Right lung (tissue), 2 donors: ENCODE measurements at regions not wholly inside any gene's neighbourhood (a gene's known extent, or its start where the extent isn't known, plus 50 kb on each side); places are given as distances from the start of the nearest gene placed in this dataset.

ENCODE experiments used
- DNase-seq, 2 donors: peaks; one replicate each; pipeline ENCODE4 v3.0.0-alpha.2; 2013

- no peak for DNase-seq
Observed at GRCh38 chr18:24672165-24672941, 211.9 kb downstream of the HRH4 start.

GRCh38 chr18:24674200-24674599 lies 213.8 kb downstream of the HRH4 start:
- no peak for DNase-seq

DNA sequence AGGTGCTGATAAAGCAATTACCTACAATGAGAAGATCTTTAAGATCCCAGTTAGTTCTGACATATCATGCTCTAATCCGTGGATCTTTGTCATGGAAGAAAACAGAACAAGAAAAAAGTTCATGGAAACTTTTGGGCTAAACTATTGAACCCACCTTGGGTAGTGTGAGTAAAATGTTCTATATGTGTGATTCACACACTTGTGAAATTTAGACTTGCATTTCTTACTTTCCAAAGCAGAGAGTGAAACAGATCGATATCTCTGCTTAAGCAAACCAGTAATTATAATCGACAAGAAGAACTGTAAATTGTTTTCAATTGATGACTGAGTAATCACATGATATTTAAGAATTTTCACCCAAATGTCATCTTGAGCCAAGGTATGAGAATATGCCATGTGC lies 214.2 kb downstream of the HRH4 start:
- DNase-seq, result no peak

DNA sequence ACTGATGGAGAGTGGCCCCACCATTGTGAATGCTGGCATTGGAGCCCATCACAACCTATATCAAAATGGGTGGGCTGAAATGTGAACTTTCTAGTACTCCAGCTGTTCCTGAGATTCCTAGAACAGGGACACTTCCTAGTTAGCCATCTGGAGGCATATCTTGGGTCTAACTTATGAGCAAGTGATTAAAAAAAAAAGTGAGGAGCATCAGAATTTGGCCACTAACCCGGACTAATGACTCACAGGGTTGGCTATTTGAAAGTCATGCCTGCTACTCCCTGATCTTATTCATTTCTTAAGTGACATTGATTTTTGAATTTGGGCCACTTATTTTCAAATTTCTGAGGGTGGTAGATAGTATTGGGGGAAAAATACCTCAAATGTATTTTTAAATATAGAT lies 216.6 kb downstream of the HRH4 start:
- no peak for DNase-seq

DNA sequence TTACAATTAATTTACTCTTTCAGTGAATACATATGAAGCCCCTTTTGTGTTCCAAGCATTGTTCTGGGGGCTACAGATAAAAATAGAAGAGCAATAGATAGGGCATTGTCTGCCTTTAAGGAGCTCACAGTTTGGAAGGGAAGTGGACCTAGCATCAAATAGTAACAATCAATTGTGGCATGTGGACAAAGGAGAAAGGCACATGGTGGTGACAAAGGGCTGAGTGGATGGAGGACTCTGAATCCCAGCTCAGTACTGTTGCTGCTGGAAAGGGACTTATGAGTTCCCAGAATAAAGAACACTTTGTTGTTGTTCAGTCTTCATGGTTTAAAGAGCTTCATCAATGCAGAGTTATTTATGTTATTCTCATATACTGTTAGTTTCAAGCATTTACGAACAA lies 217.7 kb downstream of the HRH4 start:
- no peak for DNase-seq

- DNase-seq, result no peak
Observed at GRCh38 chr18:24678626-24679025, 218.2 kb downstream of the HRH4 start.

DNA sequence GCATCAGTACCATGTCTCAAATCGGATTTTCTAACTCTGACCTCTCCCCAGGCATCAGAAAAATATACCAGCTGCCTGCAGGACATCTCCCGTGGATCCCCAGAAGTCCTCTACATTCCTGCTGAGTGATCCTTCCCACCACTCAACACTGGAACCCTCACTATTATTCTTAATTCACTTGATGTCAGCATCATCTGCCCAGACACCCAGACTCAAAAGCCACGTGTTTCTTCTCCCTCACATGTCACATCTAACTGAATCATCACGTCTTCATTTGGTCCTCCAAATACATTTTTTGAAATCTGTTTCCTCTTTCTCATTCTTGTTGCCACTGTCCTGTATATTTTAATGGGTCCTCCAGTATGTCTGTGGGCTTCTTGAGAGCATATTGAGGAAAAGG lies 218.6 kb downstream of the HRH4 start:
- no peak for DNase-seq

DNA sequence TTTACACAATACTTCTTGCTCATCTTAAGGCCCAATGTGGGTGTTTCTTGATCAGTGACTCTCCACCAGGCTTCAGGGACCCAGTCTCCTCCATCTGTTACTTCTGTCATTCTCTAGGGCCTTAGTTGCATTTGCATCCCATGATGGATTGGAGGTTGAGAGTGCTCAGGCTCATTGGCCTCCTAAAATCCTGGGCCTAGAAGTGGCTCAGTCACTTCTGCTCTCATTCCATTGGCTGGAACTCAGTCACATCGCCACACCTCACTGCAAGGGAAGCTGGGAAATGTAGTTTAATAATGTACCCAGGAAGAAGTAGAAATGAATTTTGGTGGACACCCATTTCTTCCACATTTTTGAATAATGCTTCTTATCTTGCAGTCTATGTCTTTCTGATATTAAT lies 223.5 kb downstream of the HRH4 start:
- DNase-seq, result no peak

DNA sequence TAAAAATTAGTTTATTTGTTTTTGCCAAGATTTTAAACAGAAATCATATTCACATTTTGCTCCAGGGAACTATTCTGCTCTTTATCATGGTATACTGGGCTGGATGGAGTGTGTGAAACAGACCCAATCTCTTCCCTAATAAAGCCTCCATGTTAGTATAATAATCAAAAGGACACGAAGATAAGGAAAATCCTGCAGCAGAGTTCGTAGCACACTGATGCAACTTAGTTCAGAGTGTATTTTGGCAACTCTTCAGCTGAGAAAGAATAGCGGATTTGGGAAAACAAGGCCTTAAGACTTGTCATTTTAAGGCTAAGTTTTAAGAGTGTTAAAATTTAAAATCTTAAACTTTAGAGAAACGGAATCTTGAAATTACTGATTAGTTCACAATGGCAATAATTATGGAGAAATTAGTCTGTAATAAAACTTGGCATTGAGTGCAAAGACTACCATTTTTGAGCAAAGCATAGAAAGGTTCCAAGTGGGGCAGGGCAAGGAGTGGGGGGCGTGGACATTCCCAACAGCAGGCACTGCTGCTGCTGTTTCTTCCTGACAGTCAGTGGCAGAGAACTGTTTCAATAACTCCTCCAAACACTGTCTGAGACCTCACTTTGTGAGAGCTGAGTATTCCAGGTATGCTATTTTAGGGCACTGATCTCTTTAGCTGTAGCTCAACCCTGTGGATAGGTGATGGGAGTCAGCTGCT lies 225.0 kb downstream of the HRH4 start:
- no peak for DNase-seq

DNA sequence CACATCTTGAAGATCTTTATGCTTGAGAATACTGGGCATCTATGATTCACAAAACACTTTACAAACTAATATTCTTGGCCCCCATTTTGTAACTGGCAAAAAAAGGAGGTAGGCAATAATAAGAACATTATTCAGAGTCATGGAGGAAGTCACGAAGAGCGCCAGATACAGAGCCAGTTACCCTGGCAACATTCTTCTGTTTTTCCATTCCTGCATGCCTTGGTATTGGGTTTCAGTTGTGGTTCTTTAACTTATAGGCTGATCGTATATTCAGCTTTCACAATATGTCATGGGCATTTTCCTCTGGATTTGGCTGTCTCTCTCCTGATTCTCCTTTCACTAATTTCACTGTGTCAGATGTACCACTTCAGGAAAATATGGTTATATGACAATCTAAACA lies 234.7 kb downstream of the HRH4 start:
- DNase-seq, result no peak

GRCh38 chr18:24702001-24702515 lies 241.6 kb downstream of the HRH4 start:
- DNase-seq, result no peak

DNA sequence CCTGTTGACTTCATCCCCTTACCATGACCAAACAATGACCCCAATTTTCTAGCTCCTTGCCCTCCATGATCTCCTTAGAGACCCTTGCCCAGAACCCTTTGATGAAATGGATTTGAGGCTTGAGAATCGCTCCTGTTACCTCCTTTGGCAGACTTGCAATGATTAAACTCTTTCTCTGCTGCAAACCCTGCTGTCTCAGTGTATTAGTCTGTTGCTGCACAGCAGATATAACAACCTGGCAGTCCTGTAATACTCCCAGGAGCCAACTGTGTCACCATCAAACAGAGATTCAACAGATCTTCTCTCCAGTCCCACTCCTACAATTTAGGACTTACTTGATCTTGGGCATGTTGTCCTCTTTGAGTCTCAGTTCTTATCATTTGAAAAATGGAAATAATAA lies 242.9 kb downstream of the HRH4 start:
- no peak for DNase-seq

GRCh38 chr18:24704946-24705630 lies 244.7 kb downstream of the HRH4 start:
- DNase-seq, result no peak

- DNase-seq, result no peak
Observed at GRCh38 chr18:24710474-24710873, 250.0 kb downstream of the HRH4 start.

DNA sequence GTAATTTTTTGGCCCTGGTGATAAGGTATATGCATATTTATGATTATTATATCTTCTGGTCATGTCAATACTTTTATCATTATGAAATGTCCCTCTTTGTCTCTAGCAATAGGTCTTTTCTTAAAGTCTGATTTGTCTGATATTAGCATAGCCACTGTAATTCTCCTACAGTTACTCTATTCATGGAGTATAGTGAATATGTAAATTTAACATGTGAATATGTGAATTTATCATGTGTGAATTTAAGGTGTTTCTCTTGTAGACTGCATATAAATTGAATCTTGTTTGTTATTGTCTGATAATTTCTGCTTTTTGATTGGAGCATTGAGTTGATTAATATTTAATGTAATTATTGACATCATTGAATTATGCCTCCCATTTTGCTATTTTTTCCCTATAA lies 259.4 kb downstream of the HRH4 start:
- DNase-seq, result no peak

GRCh38 chr18:24721388-24721787 lies 261.0 kb downstream of the HRH4 start:
- no peak for DNase-seq

- DNase-seq, result no peak
Observed at GRCh38 chr18:24725644-24726415, 265.4 kb downstream of the HRH4 start.

- peak; percentile 70 to 80 for DNase-seq
Observed at GRCh38 chr18:24726727-24727492, 266.5 kb downstream of the HRH4 start.

GRCh38 chr18:24727685-24728084 lies 267.2 kb downstream of the HRH4 start:
- no peak for DNase-seq

DNA sequence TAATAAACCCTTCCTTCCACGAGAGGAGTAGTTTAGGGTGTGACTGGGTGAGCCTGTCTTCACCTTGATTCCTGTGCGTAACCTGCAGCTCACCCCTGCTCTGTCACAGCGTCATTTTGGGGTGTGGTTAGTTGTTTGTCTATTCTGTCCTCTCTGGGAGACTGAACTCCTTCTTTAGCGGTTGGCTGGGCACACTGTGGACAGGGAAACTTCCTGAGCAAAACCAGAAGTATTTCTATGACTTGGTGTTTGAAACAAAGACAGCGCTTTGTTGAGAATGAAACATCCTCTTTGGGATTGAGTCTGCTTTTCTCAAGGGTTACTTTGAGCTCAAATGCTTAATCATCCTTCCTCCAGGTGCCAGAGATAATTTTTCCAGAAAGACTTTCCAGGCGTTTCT lies 270.7 kb downstream of the HRH4 start:
- DNase-seq, result no peak

DNA sequence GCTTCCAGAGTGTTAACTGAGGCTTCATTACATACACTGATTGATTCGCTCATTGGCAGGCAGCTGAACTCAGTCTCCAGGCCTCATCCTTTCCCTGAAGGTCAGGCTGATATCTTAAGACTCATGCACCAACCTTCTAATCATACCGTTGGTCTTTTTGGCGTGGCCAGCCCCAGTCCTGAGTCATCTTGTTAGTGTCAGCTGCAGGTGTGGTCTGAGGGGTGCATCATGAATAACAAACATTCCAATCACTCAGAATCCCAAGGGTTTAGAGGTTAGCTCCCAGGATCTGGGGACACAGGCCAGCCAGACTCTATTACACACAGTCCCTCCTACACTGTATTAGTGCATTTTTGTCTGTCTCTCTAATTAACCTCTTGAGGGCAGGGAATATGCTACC lies 271.5 kb downstream of the HRH4 start:
- no peak for DNase-seq
